Colon (tissue), 2 donors: ENCODE measurements at regions not wholly inside any gene's neighbourhood (a gene's known extent, or its start where the extent isn't known, plus 50 kb on each side); places are given as distances from the start of the nearest gene placed in this dataset.
"Not testable (repeated sequence)": the region's sequence is repeated elsewhere in the genome, so short reads cannot be mapped to it uniquely, and the experiment has no call there.

Experiments
- FAIRE-seq: peaks from 2 replicates; lab custom pipeline; 2012; peaks lifted over from hg19 to GRCh38; lab: Jason Lieb, UNC
- donor health status: control.
- donor health status: control.

- FAIRE-seq = no peak
Observed at GRCh38 chr3:139135657-139136056, 91.0 kb upstream of the PRR23C start.

- no peak for FAIRE-seq
Observed at GRCh38 chr3:139136469-139137202, 91.9 kb upstream of the PRR23C start.

- FAIRE-seq = no peak
Observed at GRCh38 chr3:139140553-139140952, 95.9 kb upstream of the PRR23C start.

GRCh38 chr3:139145980-139146379 is 101.3 kb upstream of the PRR23C start:
- FAIRE-seq = not testable (repeated sequence)

- FAIRE-seq = no peak
Observed at GRCh38 chr3:139151530-139151929, 106.8 kb upstream of the PRR23C start.

GRCh38 chr3:139153434-139153833 is 108.7 kb upstream of the PRR23C start:
- not testable (repeated sequence) for FAIRE-seq

GRCh38 chr3:139157161-139157932 is 112.7 kb upstream of the PRR23C start:
- FAIRE-seq = no peak

- no peak for FAIRE-seq
Observed at GRCh38 chr3:139159356-139159755, 114.7 kb upstream of the PRR23C start.

- FAIRE-seq = no peak
Observed at GRCh38 chr3:139173372-139174108, 128.8 kb upstream of the PRR23C start.

GRCh38 chr3:139180489-139180888 is 135.8 kb upstream of the PRR23C start:
- no peak for FAIRE-seq

GRCh38 chr3:139182143-139182542 is 137.5 kb upstream of the PRR23C start:
- FAIRE-seq = no peak

- no peak for FAIRE-seq
Observed at GRCh38 chr3:139182598-139182997, 137.9 kb upstream of the PRR23C start.

GRCh38 chr3:139185527-139185926 is 140.8 kb upstream of the PRR23C start:
- no peak for FAIRE-seq

GRCh38 chr3:139187154-139187553 is 142.5 kb upstream of the PRR23C start:
- no peak for FAIRE-seq

- FAIRE-seq = no peak
Observed at GRCh38 chr3:139187648-139188047, 143.0 kb upstream of the PRR23C start.

- no peak for FAIRE-seq
Observed at GRCh38 chr3:139189943-139190342, 145.3 kb upstream of the PRR23C start.

GRCh38 chr3:139194421-139194820 is 149.4 kb upstream of the MRPS22 start:
- not testable (repeated sequence) for FAIRE-seq

- FAIRE-seq = not testable (repeated sequence)
Observed at GRCh38 chr3:139196146-139196545, 147.7 kb upstream of the MRPS22 start.

- no peak for FAIRE-seq
Observed at GRCh38 chr3:139197251-139197650, 146.6 kb upstream of the MRPS22 start.

- FAIRE-seq = no peak
Observed at GRCh38 chr3:139198186-139198585, 145.6 kb upstream of the MRPS22 start.

- FAIRE-seq = no peak
Observed at GRCh38 chr3:139198929-139199328, 144.9 kb upstream of the MRPS22 start.

- no peak for FAIRE-seq
Observed at GRCh38 chr3:139199421-139200010, 144.3 kb upstream of the MRPS22 start.
